ENCODE measurements at regions not wholly inside any gene's neighbourhood (a gene's known extent, or its start where the extent isn't known, plus 50 kb on each side); places are given as distances from the start of the nearest gene placed in this dataset.

- ATAC-seq (ENCODE audit: insufficient read depth, low FRiP score) (no peak), DNase-seq (no peak)
- H3K9me3 ChIP-seq (ENCODE audit: control insufficient read depth in 4 of 4, insufficient read depth in 3 of 4, low read length in 3 of 4) = peaks cover 0 to 5% (median 0%) of the 10 kb centered on the region in 4 donors
- no peak overlapping the region for H3K9ac ChIP-seq (ENCODE audit: insufficient read depth in 1 of 2, low read length in 2 of 2)
- no peaks in the 10 kb centered on the region for H3K27me3 ChIP-seq (ENCODE audit: control insufficient read depth in 3 of 3, insufficient read depth in 3 of 3, low read length in 2 of 3)
- H3K4me1 ChIP-seq (ENCODE audit: control insufficient read depth in 5 of 5, insufficient read depth in 5 of 5, low read length in 5 of 5) = no peaks in the 10 kb centered on the region
- no peak overlapping the region for H3K4me3 ChIP-seq
- TF ChIP-seq CTCF (IDR thresholded peaks at IDR 0.05; ENCODE audit: control extremely low read depth, extremely low read depth) = no peak
- H3K27ac ChIP-seq (ENCODE audit: low read depth in 1 of 2, low read length in 1 of 2) = no peak overlapping the region
- no peaks in the 10 kb centered on the region for H3K36me3 ChIP-seq (ENCODE audit: control insufficient read depth in 4 of 4, insufficient read depth in 4 of 4, low read length in 4 of 4)
- WGBS, 2 donors = 87 to 89% methylated on average over 5 of the region's 5 CpGs
Observed at GRCh38 chr14:98172243-98172778, 1099.7 kb downstream of the BCL11B start.

GRCh38 chr14:98173305-98173704 lies 1098.7 kb downstream of the BCL11B start:
- Histone ChIP-seq H3K4me1 (ENCODE audit: control insufficient read depth in 5 of 5, insufficient read depth in 5 of 5, low read length in 5 of 5) (no peaks in the 10 kb centered on the region), H3K4me3 (no peak overlapping the region), H3K9ac (ENCODE audit: insufficient read depth in 1 of 2, low read length in 2 of 2) (no peak overlapping the region), H3K27me3 (ENCODE audit: control insufficient read depth in 3 of 3, insufficient read depth in 3 of 3, low read length in 2 of 3) (no peaks in the 10 kb centered on the region), H3K36me3 (ENCODE audit: control insufficient read depth in 4 of 4, insufficient read depth in 4 of 4, low read length in 4 of 4) (no peaks in the 10 kb centered on the region), H3K27ac (ENCODE audit: low read depth in 1 of 2, low read length in 1 of 2) (no peak overlapping the region), H3K9me3 (ENCODE audit: control insufficient read depth in 4 of 4, insufficient read depth in 3 of 4, low read length in 3 of 4) (peaks cover 0 to 3% (median 0%) of the 10 kb centered on the region in 4 donors)
- DNase-seq = no peak
- 31 to 44% methylated on average over 7 of the region's 7 CpGs for WGBS, 2 donors
- no peak for ATAC-seq (ENCODE audit: insufficient read depth, low FRiP score)
- TF ChIP-seq CTCF (IDR thresholded peaks at IDR 0.05; ENCODE audit: control extremely low read depth, extremely low read depth) = no peak

GRCh38 chr14:98174041-98174440 lies 1098.0 kb downstream of the BCL11B start:
- 60 to 87% methylated on average over 2 of the region's 2 CpGs for WGBS, 2 donors
- H3K9me3 ChIP-seq (ENCODE audit: control insufficient read depth in 4 of 4, insufficient read depth in 3 of 4, low read length in 3 of 4) = no peaks in the 10 kb centered on the region
- DNase-seq (no peak), ATAC-seq (ENCODE audit: insufficient read depth, low FRiP score) (no peak)
- H3K27ac ChIP-seq (ENCODE audit: low read depth in 1 of 2, low read length in 1 of 2) = no peak overlapping the region
- no peak overlapping the region for H3K4me3 ChIP-seq
- no peaks in the 10 kb centered on the region for H3K4me1 ChIP-seq (ENCODE audit: control insufficient read depth in 5 of 5, insufficient read depth in 5 of 5, low read length in 5 of 5)
- H3K9ac ChIP-seq (ENCODE audit: insufficient read depth in 1 of 2, low read length in 2 of 2) = no peak overlapping the region
- no peak for TF ChIP-seq CTCF (IDR thresholded peaks at IDR 0.05; ENCODE audit: control extremely low read depth, extremely low read depth)
- no peaks in the 10 kb centered on the region for H3K27me3 ChIP-seq (ENCODE audit: control insufficient read depth in 3 of 3, insufficient read depth in 3 of 3, low read length in 2 of 3)
- no peaks in the 10 kb centered on the region for H3K36me3 ChIP-seq (ENCODE audit: control insufficient read depth in 4 of 4, insufficient read depth in 4 of 4, low read length in 4 of 4)

- no peak overlapping the region for H3K27ac ChIP-seq (ENCODE audit: low read depth in 1 of 2, low read length in 1 of 2)
- H3K4me3 ChIP-seq = no peak overlapping the region
- H3K9ac ChIP-seq (ENCODE audit: insufficient read depth in 1 of 2, low read length in 2 of 2) = no peak overlapping the region
- H3K36me3 ChIP-seq (ENCODE audit: control insufficient read depth in 4 of 4, insufficient read depth in 4 of 4, low read length in 4 of 4) = no peaks in the 10 kb centered on the region
- no peaks in the 10 kb centered on the region for H3K4me1 ChIP-seq (ENCODE audit: control insufficient read depth in 5 of 5, insufficient read depth in 5 of 5, low read length in 5 of 5)
- H3K9me3 ChIP-seq (ENCODE audit: control insufficient read depth in 4 of 4, insufficient read depth in 3 of 4, low read length in 3 of 4) = no peaks in the 10 kb centered on the region
- TF ChIP-seq CTCF (IDR thresholded peaks at IDR 0.05; ENCODE audit: control extremely low read depth, extremely low read depth) = no peak
- WGBS, 2 donors = 86 to 97% methylated on average over 4 of the region's 4 CpGs
- ATAC-seq (ENCODE audit: insufficient read depth, low FRiP score) (no peak), DNase-seq (no peak)
- no peaks in the 10 kb centered on the region for H3K27me3 ChIP-seq (ENCODE audit: control insufficient read depth in 3 of 3, insufficient read depth in 3 of 3, low read length in 2 of 3)
Observed at GRCh38 chr14:98175436-98175835, 1096.6 kb downstream of the BCL11B start.

All from lung (tissue), 11 donors.